ENCODE measurements at regions not wholly inside any gene's neighbourhood (a gene's known extent, or its start where the extent isn't known, plus 50 kb on each side); places are given as distances from the start of the nearest gene placed in this dataset.
"Not testable (repeated sequence)": the region's sequence is repeated elsewhere in the genome, so short reads cannot be mapped to it uniquely, and the experiment has no call there.

- Histone ChIP-seq H3K4me1 (no peaks in the 10 kb centered on the region), H3K27ac (no peak overlapping the region), H3K36me3 (no peaks in the 10 kb centered on the region), H3K4me3 (no peak overlapping the region), H3K9me3 (no peaks in the 10 kb centered on the region), H3K27me3 (no peaks in the 10 kb centered on the region)
- TF ChIP-seq EP300 (IDR thresholded peaks at IDR 0.05) (no peak), POLR2A (IDR thresholded peaks at IDR 0.05) (no peak), POLR2AphosphoS5 (IDR thresholded peaks at IDR 0.05) (no peak), CTCF (IDR thresholded peaks at IDR 0.05) (no peak)
- DNase-seq (no peak), ATAC-seq (ENCODE audit: low FRiP score in 2 of 2) (no peak)
- 70 to 86% methylated on average over 4 of the region's 4 CpGs for WGBS, 2 donors
Measured at GRCh38 chr3:163364717-163365116, 1713.6 kb downstream of the SI start.

DNA sequence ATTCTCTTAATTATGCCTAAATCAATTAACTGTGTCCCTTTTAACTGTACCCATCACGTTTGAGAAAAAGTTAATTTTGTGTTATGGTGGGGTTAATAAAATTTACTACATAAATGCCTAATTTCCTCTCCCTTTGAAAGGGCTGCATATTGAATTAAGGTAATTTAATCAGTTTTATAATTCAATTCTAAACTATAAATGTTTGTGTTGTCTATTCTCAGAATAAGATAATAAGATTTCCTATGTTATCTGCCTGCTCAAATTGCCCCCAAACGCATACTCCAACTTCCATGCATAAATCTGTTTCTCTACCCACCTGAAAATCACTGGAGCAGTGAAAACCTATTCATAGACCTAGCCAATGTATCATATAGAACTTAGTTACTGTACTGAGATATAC is 1716.1 kb downstream of the SI start:
- DNase-seq (no peak), ATAC-seq (ENCODE audit: low FRiP score in 2 of 2) (no peak)
- Histone ChIP-seq H3K27ac (no peak overlapping the region), H3K4me1 (no peaks in the 10 kb centered on the region), H3K9me3 (no peaks in the 10 kb centered on the region), H3K4me3 (no peak overlapping the region), H3K36me3 (no peaks in the 10 kb centered on the region), H3K27me3 (no peaks in the 10 kb centered on the region)
- 77 to 80% methylated on average over 2 of the region's 2 CpGs for WGBS, 2 donors
- TF ChIP-seq POLR2A (IDR thresholded peaks at IDR 0.05), result no peak
- no peak for TF ChIP-seq EP300 (IDR thresholded peaks at IDR 0.05)
- TF ChIP-seq POLR2AphosphoS5 (IDR thresholded peaks at IDR 0.05), result no peak
- TF ChIP-seq CTCF (IDR thresholded peaks at IDR 0.05), result no peak

- ATAC-seq (ENCODE audit: low FRiP score in 2 of 2), result not testable (repeated sequence)
- 92 to 95% methylated on average over 15 to 17 of the region's 17 CpGs for WGBS, 2 donors
Measured at GRCh38 chr3:163361357-163361878, 1716.9 kb downstream of the SI start.

GRCh38 chr3:163347944-163348343 is 1730.4 kb downstream of the SI start:
- DNase-seq (no peak), ATAC-seq (ENCODE audit: low FRiP score in 2 of 2) (no peak)
- no peaks in the 10 kb centered on the region for H3K9me3 ChIP-seq

More at GRCh38 chr3:163361357-163361878, 1716.9 kb downstream of the SI start:
- not testable (repeated sequence) for H3K4me1 ChIP-seq, H3K4me3 ChIP-seq, H3K36me3 ChIP-seq, H3K27me3 ChIP-seq, H3K27ac ChIP-seq, DNase-seq, H3K9me3 ChIP-seq

GRCh38 chr3:163335429-163335828 is 1742.9 kb downstream of the SI start:
- ATAC-seq (ENCODE audit: low FRiP score in 2 of 2), result no peak
- no peak overlapping the region for H3K4me3 ChIP-seq
- H3K27me3 ChIP-seq, result no peaks in the 10 kb centered on the region
- no peak for TF ChIP-seq CTCF (IDR thresholded peaks at IDR 0.05)
- TF ChIP-seq POLR2AphosphoS5 (IDR thresholded peaks at IDR 0.05), result no peak
- TF ChIP-seq EP300 (IDR thresholded peaks at IDR 0.05), result no peak
- TF ChIP-seq POLR2A (IDR thresholded peaks at IDR 0.05), result no peak
- 17 to 23% methylated on average over 1 of the region's 1 CpG for WGBS, 2 donors
- no peaks in the 10 kb centered on the region for H3K4me1 ChIP-seq
- no peak overlapping the region for H3K27ac ChIP-seq
- H3K36me3 ChIP-seq, result no peaks in the 10 kb centered on the region
- H3K9me3 ChIP-seq, result peaks cover 0 to 5% (median 2%) of the 10 kb centered on the region in 4 donors
- DNase-seq, result no peak

More at GRCh38 chr3:163347944-163348343, 1730.4 kb downstream of the SI start:
- H3K27me3 ChIP-seq, result no peaks in the 10 kb centered on the region
- H3K4me1 ChIP-seq, result no peaks in the 10 kb centered on the region
- H3K36me3 ChIP-seq, result no peaks in the 10 kb centered on the region
- H3K27ac ChIP-seq, result no peak overlapping the region
- H3K4me3 ChIP-seq, result no peak overlapping the region
- TF ChIP-seq POLR2A (IDR thresholded peaks at IDR 0.05) (no peak), EP300 (IDR thresholded peaks at IDR 0.05) (no peak), POLR2AphosphoS5 (IDR thresholded peaks at IDR 0.05) (no peak), CTCF (IDR thresholded peaks at IDR 0.05) (no peak)
- 76 to 79% methylated on average over 3 of the region's 3 CpGs for WGBS, 2 donors
